ENCODE measurements at regions not wholly inside any gene's neighbourhood (a gene's known extent, or its start where the extent isn't known, plus 50 kb on each side); places are given as distances from the start of the nearest gene placed in this dataset.

GRCh38 chr10:77715536-77715935 lies 77.9 kb upstream of the KCNMA1 start:
- no peak for TF ChIP-seq CTCF (IDR thresholded peaks at IDR 0.05; ENCODE audit: control insufficient read depth, extremely low read depth, insufficient read depth)
- H3K4me3 ChIP-seq (ENCODE audit: low read depth, low read length) = no peak overlapping the region
- no peak for DNase-seq (ENCODE audit: low read depth)

GRCh38 chr10:77715088-77715487 lies 77.5 kb upstream of the KCNMA1 start:
- H3K4me3 ChIP-seq (ENCODE audit: low read depth, low read length) = no peak overlapping the region
- TF ChIP-seq CTCF (IDR thresholded peaks at IDR 0.05; ENCODE audit: control insufficient read depth, extremely low read depth, insufficient read depth) = peak; percentile 51
- DNase-seq (ENCODE audit: low read depth) = no peak

GRCh38 chr10:77713521-77714280 lies 76.1 kb upstream of the KCNMA1 start:
- no peak for TF ChIP-seq CTCF (IDR thresholded peaks at IDR 0.05; ENCODE audit: control insufficient read depth, extremely low read depth, insufficient read depth)
- no peak overlapping the region for H3K4me3 ChIP-seq (ENCODE audit: low read depth, low read length)
- DNase-seq (ENCODE audit: low read depth) = no peak

- H3K4me3 ChIP-seq (ENCODE audit: low read depth, low read length) = no peak overlapping the region
- DNase-seq (ENCODE audit: low read depth) = no peak
- no peak for TF ChIP-seq CTCF (IDR thresholded peaks at IDR 0.05; ENCODE audit: control insufficient read depth, extremely low read depth, insufficient read depth)
Measured at GRCh38 chr10:77712207-77712606, 74.6 kb upstream of the KCNMA1 start.

DNA sequence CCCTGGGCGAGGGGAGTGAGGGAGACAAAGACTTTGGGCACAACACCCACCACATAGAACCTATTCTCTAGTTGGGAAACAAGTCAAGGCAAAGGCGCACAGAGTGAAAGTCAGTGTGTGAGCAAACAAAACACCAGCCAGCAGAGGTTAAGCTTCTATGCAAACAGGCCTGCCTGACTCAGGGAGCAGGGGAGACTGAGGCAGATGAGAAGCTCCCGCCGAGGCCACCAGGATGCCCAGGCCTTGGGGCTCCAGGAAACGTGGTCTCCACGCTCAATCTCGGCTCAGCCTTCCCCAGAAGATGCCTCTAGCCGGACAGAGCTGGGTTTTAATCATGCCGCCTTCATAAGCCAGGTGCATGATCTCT lies 74.1 kb upstream of the KCNMA1 start:
- H3K4me3 ChIP-seq (ENCODE audit: low read depth, low read length) = no peak overlapping the region
- no peak for TF ChIP-seq CTCF (IDR thresholded peaks at IDR 0.05; ENCODE audit: control insufficient read depth, extremely low read depth, insufficient read depth)
- DNase-seq (ENCODE audit: low read depth) = no peak

DNA sequence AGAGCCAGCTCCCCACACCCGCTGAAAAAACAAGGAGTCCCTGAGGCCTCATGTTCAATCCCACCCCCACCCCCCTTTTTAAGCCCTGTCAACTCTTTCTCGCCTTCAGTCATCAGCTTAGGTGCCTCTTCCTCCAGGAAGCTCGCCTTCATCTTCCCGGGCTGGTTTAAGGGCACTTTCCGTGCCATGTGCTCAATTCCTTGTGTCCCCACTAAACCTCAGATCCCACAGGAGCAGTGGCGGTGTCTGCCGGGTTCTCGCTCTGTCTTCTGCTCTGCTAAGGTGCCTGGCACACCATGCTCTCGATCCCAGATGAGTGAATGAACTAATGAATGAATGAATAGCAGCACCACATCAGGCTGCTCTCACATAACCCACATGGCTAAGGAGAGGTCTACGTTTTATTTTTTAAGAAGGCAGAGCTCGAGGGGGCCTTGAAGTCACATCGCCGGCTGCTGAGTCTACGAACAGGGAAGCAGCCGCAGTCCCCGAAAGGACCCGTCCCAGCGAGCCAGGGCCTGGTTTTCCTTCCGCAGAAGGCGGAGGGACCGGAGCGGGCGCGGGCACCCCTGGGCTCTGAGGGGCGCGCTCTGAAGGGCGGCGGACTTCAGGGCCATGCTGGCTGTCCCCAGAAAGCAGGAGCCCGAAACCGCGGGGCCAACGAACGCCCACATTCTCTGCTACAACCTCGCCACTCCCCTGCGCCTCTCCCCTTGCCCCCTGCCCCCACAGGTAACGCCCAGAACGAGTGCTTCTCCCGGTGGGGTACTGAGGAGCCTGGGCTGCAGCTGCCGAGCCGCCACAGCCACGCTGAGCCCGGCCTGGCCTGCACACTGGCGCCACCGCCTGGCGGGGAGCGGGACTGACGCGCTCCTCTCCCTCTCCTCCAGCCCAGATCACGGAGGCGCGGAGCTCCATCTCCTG lies 73.4 kb upstream of the KCNMA1 start:
- peak overlapping the region; percentile 23; the same call in 1 of the 2 replicates for H3K4me3 ChIP-seq (ENCODE audit: low read depth, low read length)
- DNase-seq (ENCODE audit: low read depth) = no peak

More for the DNA sequence above, 73.4 kb upstream of the KCNMA1 start:
- peak; percentile 100 for TF ChIP-seq CTCF (IDR thresholded peaks at IDR 0.05; ENCODE audit: control insufficient read depth, extremely low read depth, insufficient read depth)
